K562 (cell line): ENCODE measurements at regions not wholly inside any gene's neighbourhood (a gene's known extent, or its start where the extent isn't known, plus 50 kb on each side); places are given as distances from the start of the nearest gene placed in this dataset.

ENCODE experiments used
- ATAC-seq: fragments of 200-7000 bp; cut with Tn5 transposase; 3 replicates; pipeline ENCODE4 v1.9.1; 2020; ENCODE audit warnings: moderate library complexity
- BruUV-seq: library from RNA; stranded (reverse); fragments of 400-500 nt; replicated peaks from 2 replicates; lab custom pipeline; 2021; lab: Mats Ljungman, UMichigan
- CTCF ChIA-PET: fragments of 300-600 bp; formaldehyde crosslinking; extraction: SDS; loops from one replicate; lab custom pipeline; 2021; ENCODE audit warnings: low intra/inter-chr PET ratio; lab: Yijun Ruan, JAX
- POLR2A ChIA-PET: fragments of 300-600, 350-650 bp; sonication (Branson Sonifier 250); formaldehyde crosslinking; extraction: SDS; loops from one replicate; lab custom pipeline; 2021; ENCODE audit warnings: antibody characterized with exemption, inconsistent platforms; lab: Yijun Ruan, JAX
- DNase-seq, 4 experiments: peaks; one replicate each; pipeline versions ENCODE4 v3.0.0 to v3.0.0-alpha.2; 2011 to 2018; ENCODE audit warnings: low spot score in 3 of 4, mixed read lengths in 3 of 4; ENCODE audit errors: extremely low read depth in 1 of 4
- FAIRE-seq: peaks from 2 replicates; lab custom pipeline; 2011; peaks lifted over from hg19 to GRCh38; lab: Jason Lieb, UNC
- H2AFZ ChIP-seq: 2 replicates; pipeline ENCODE4 v1.6.0; 2011; ENCODE audit warnings: low read depth, low read length, control low read depth, inconsistent platforms
- H3K27ac ChIP-seq: fragments of 200-600 bp; 3 replicates; pipeline ENCODE4 v1.8.0; 2011; ENCODE audit warnings: low read depth, mild to moderate bottlenecking, control low read depth, inconsistent platforms, low read length, moderate library complexity, mixed read lengths; ENCODE audit errors: extremely low read depth
- H3K27me3 ChIP-seq, 2 experiments: fragments of 300-600 bp in 1 of 2; 2 replicates in 1 of 2; 3 replicates in 1 of 2; pipeline versions ENCODE4 v1.6.0 to v1.8.0; 2011; ENCODE audit warnings: inconsistent platforms in 2 of 2, low read length in 2 of 2, mild to moderate bottlenecking in 1 of 2, mixed read lengths in 1 of 2, moderate library complexity in 1 of 2; ENCODE audit not compliant: control insufficient read depth in 2 of 2, insufficient read depth in 2 of 2
- H3K36me3 ChIP-seq: fragments of 300-600 bp; 3 replicates; pipeline ENCODE4 v1.8.0; 2011; ENCODE audit warnings: mild to moderate bottlenecking, low read length, inconsistent platforms; ENCODE audit not compliant: control insufficient read depth, insufficient read depth
- H3K4me1 ChIP-seq, 2 experiments: fragments of 200-600 bp in 1 of 2; replicated peaks in 1 of 2; 2 replicates in 1 of 2; 3 replicates in 1 of 2; pipeline versions ENCODE4 v1.5.1 to v1.8.0; 2011; ENCODE audit warnings: inconsistent platforms in 2 of 2, low read length in 2 of 2, mild to moderate bottlenecking in 1 of 2, mixed read lengths in 1 of 2, moderate library complexity in 1 of 2; ENCODE audit not compliant: control insufficient read depth in 2 of 2, insufficient read depth in 2 of 2
- H3K4me2 ChIP-seq: 2 replicates; pipeline ENCODE4 v1.6.1; 2011; ENCODE audit warnings: low read length, control low read depth, inconsistent platforms, mixed read lengths; ENCODE audit not compliant: insufficient read depth
- H3K4me3 ChIP-seq: fragments of 200-600 bp; sonication (generic), shearing (Covaris generic); 2 replicates; pipeline ENCODE4 v1.5.1; 2016; ENCODE audit warnings: control low read depth, inconsistent platforms
- H3K79me2 ChIP-seq: fragments of 200-600 bp; 3 replicates; pipeline ENCODE4 v1.8.0; 2011; ENCODE audit warnings: low read length, inconsistent platforms; ENCODE audit not compliant: control insufficient read depth, insufficient read depth
- H3K9ac ChIP-seq, 2 experiments: 2 replicates each; pipeline versions ENCODE4 v1.6.0 to v1.6.1; 2011; ENCODE audit warnings: low read depth in 2 of 2, low read length in 2 of 2, control low read depth in 1 of 2, inconsistent platforms in 1 of 2, mild to moderate bottlenecking in 1 of 2, mixed read lengths in 1 of 2; ENCODE audit not compliant: insufficient read depth in 1 of 2
- H3K9me1 ChIP-seq: one replicate; pipeline ENCODE4 v1.6.0; 2011; ENCODE audit warnings: inconsistent platforms, mild to moderate bottlenecking, low read length, moderate library complexity; ENCODE audit not compliant: control insufficient read depth, insufficient read depth
- H3K9me3 ChIP-seq: replicated peaks from 2 replicates; pipeline ENCODE4 v1.5.1; 2011; ENCODE audit warnings: low read depth, low read length, inconsistent platforms; ENCODE audit not compliant: control insufficient read depth, insufficient read depth
- H4K20me1 ChIP-seq: replicated peaks from 2 replicates; pipeline ENCODE4 v1.6.1; 2011; ENCODE audit warnings: low read length, inconsistent platforms, mixed read lengths; ENCODE audit not compliant: control insufficient read depth, insufficient read depth
- CSDE1 ChIP-seq, 2 experiments: fragments of 450-650 bp; IDR thresholded peaks; 2 replicates each; pipeline ENCODE4 v1.6.1; 2016; ENCODE audit warnings: mild to moderate bottlenecking in 1 of 2
- DDX20 ChIP-seq: fragments of 450-650 bp; IDR thresholded peaks from 2 replicates; pipeline ENCODE4 v1.6.1; 2016; ENCODE audit warnings: missing genetic modification characterization, low read depth, mild to moderate bottlenecking, missing compliant biosample characterization, moderate library complexity
- KLF1 ChIP-seq: fragments of 450-650 bp; IDR thresholded peaks from 2 replicates; pipeline ENCODE4 v1.6.1; 2016; ENCODE audit warnings: missing genetic modification characterization, missing compliant biosample characterization
- MAZ ChIP-seq, 2 experiments: fragments of 450-650 bp in 1 of 2; sonication (generic) in 1 of 2; formaldehyde crosslinking; IDR thresholded peaks in 1 of 2; conservative IDR thresholded peaks in 1 of 2; 2 replicates each; pipeline versions ENCODE4 v1.4.0 to v1.5.0; 2020; ENCODE audit warnings: mild to moderate bottlenecking in 1 of 2, missing genetic modification reagents in 1 of 2
- MTF1 ChIP-seq: fragments of 250-450 bp; sonication (Bioruptor Pico); IDR thresholded peaks from 2 replicates; pipeline ENCODE4 v1.9.0; 2021; ENCODE audit warnings: moderate library complexity, mild to moderate bottlenecking, inconsistent platforms, borderline replicate concordance
- RBM17 ChIP-seq: fragments of 200-400 bp; formaldehyde crosslinking; IDR thresholded peaks from 2 replicates; pipeline ENCODE4 v1.6.1; 2017; ENCODE audit warnings: low read depth, mild to moderate bottlenecking, low read length, borderline replicate concordance
- SIRT6 ChIP-seq: IDR thresholded peaks from one replicate; pipeline ENCODE4 v1.6.1; 2012; ENCODE audit warnings: low read depth, mild to moderate bottlenecking, control low read depth, inconsistent platforms, low read length, moderate library complexity
- ZNF445 ChIP-seq: fragments of 250-450 bp; sonication (Bioruptor Pico); IDR thresholded peaks from 2 replicates; pipeline ENCODE4 v1.4.0; 2020; ENCODE audit warnings: low read depth, mild to moderate bottlenecking, moderate library complexity
- ZNF57 ChIP-seq: fragments of 450-650 bp; formaldehyde crosslinking; IDR thresholded peaks from 2 replicates; pipeline ENCODE4 v1.4.0; 2020; ENCODE audit warnings: mild to moderate bottlenecking, moderate library complexity
- WGBS: fragments of 100-300 bp; shearing (Covaris generic); methylation state at CpG from one replicate; pipeline ENCODE4 v1.1.6; 2016; ENCODE audit warnings: low coverage, mixed read lengths; ENCODE audit not compliant: insufficient coverage; ENCODE audit errors: missing lambda C conversion rate; 5-methylcytosine and 5-hydroxymethylcytosine counted together
- in situ Hi-C: fragments of 300-500 bp; cut with MboI; formaldehyde crosslinking; loops from 4 replicates; pipeline ENCODE4 v1.15.0; 2018; ENCODE audit warnings: inconsistent platforms, mixed read lengths
- intact Hi-C: fragments of 100-400 bp; cut with micrococcal nuclease; formaldehyde crosslinking; loops from 2 replicates; pipeline ENCODE4 v1.14.2; 2022
- TF ChIP-seq, protein P1 (sequence below): fragments of 450-650 bp; conservative IDR thresholded peaks from 2 replicates; pipeline ENCODE4 v1.6.1; 2016; ENCODE audit warnings: missing genetic modification characterization, low read depth, mild to moderate bottlenecking, control low read depth, missing compliant biosample characterization
- TF ChIP-seq, protein P2 (sequence below): fragments of 200-800 bp; sonication (Bioruptor generic); IDR thresholded peaks from 2 replicates; pipeline ENCODE4 v1.6.1; 2016; ENCODE audit warnings: missing genetic modification characterization, missing compliant biosample characterization

DNA sequence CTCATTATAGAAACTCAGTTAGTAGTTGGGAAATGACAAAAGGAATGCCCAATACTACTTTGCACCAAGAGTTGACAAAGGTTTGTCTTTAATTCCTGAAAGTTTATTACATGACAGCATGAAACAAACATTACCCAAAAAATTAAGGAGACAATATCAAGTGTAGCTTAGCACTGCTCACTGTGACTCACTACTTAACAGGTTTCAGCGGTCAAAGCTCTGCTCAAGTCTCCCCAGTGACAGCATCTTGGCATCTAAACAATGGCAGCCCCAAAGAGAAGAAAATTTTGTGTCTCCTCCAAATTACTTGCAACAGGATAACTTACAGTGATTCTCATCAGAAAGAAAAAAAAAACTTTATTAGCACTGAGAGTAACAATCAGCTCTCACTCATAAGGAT is 1030.2 kb downstream of the EFNA5 start:
- Histone ChIP-seq H3K4me2 (no peak overlapping the region), H2AFZ (no peak overlapping the region), H4K20me1 (no peaks in the 10 kb centered on the region), H3K4me3 (no peak overlapping the region), H3K27ac (no peak overlapping the region), H3K9me3 (no peaks in the 10 kb centered on the region), H3K9me1 (no peaks in the 10 kb centered on the region), H3K4me1 (no peaks in the 10 kb centered on the region), H3K79me2 (no peaks in the 10 kb centered on the region), H3K36me3 (no peaks in the 10 kb centered on the region), H3K27me3 (no peaks in the 10 kb centered on the region), H3K9ac (no peak overlapping the region)
- ATAC-seq (no peak), FAIRE-seq (no peak), DNase-seq (no peak)
- in situ Hi-C loops (no loop called here), intact Hi-C loops (no loop called here)
- no TSS peak for BruUV-seq
- WGBS, result 0% methylated on average over 1 of the region's 1 CpG
- ChIA-PET CTCF (no interaction called here), POLR2A (no interaction called here)
- TF ChIP-seq RBM17, result no peak
- TF ChIP-seq KLF1 (tag), result no peak
- no peak for TF ChIP-seq CSDE1 (IDR thresholded peaks at IDR 0.05)
- no peak for TF ChIP-seq MAZ (CRISPR knock-in tag; conservative IDR thresholded peaks at IDR 0.05 in 1 of 2, IDR thresholded peaks at IDR 0.05 in 1 of 2)
- TF ChIP-seq SIRT6, result no peak
- TF ChIP-seq DDX20, result no peak
- no peak for TF ChIP-seq MTF1

DNA sequence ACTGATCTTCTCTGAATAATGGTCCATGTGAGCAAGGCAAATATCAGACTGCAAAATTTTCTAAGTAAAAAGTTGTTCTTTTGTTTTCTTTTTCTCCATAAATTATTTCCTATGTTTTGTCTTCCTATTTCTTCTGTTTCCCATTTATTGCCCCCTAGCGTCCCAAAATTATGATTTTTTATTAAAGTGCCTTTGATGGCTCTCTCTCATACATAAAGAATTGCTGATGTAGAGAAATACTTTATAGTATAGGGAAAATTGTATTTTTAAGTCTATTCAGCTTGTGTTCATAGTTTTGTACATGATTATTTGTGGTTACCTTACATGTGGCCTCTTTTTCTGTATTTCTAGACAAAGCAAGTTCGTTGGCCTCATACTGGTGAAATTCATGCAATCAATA is 1031.2 kb downstream of the EFNA5 start:
- no peak for ATAC-seq
- Histone ChIP-seq H3K27me3 (no peaks in the 10 kb centered on the region), H3K4me3 (no peak overlapping the region), H2AFZ (no peak overlapping the region), H3K9me1 (no peaks in the 10 kb centered on the region), H3K27ac (no peak overlapping the region), H3K4me2 (no peak overlapping the region), H3K9me3 (no peaks in the 10 kb centered on the region; the same call in 1 of the 2 replicates), H3K36me3 (no peaks in the 10 kb centered on the region), H3K79me2 (no peaks in the 10 kb centered on the region), H3K4me1 (no peaks in the 10 kb centered on the region), H3K9ac (no peak overlapping the region), H4K20me1 (no peaks in the 10 kb centered on the region)
- intact Hi-C loops (no loop called here), in situ Hi-C loops (no loop called here)
- no peak for FAIRE-seq
- CTCF ChIA-PET, result no interaction called here
- no peak for DNase-seq
- WGBS, result 0% methylated on average over 2 of the region's 2 CpGs
- POLR2A ChIA-PET, result no interaction called here
- no TSS peak for BruUV-seq
- TF ChIP-seq, protein P1, sequence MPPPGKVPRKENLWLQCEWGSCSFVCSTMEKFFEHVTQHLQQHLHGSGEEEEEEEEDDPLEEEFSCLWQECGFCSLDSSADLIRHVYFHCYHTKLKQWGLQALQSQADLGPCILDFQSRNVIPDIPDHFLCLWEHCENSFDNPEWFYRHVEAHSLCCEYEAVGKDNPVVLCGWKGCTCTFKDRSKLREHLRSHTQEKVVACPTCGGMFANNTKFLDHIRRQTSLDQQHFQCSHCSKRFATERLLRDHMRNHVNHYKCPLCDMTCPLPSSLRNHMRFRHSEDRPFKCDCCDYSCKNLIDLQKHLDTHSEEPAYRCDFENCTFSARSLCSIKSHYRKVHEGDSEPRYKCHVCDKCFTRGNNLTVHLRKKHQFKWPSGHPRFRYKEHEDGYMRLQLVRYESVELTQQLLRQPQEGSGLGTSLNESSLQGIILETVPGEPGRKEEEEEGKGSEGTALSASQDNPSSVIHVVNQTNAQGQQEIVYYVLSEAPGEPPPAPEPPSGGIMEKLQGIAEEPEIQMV (tag), result no peak
- TF ChIP-seq ZNF57, result no peak
- no peak for TF ChIP-seq ZNF445 (CRISPR knock-in tag)
- TF ChIP-seq, protein P2, sequence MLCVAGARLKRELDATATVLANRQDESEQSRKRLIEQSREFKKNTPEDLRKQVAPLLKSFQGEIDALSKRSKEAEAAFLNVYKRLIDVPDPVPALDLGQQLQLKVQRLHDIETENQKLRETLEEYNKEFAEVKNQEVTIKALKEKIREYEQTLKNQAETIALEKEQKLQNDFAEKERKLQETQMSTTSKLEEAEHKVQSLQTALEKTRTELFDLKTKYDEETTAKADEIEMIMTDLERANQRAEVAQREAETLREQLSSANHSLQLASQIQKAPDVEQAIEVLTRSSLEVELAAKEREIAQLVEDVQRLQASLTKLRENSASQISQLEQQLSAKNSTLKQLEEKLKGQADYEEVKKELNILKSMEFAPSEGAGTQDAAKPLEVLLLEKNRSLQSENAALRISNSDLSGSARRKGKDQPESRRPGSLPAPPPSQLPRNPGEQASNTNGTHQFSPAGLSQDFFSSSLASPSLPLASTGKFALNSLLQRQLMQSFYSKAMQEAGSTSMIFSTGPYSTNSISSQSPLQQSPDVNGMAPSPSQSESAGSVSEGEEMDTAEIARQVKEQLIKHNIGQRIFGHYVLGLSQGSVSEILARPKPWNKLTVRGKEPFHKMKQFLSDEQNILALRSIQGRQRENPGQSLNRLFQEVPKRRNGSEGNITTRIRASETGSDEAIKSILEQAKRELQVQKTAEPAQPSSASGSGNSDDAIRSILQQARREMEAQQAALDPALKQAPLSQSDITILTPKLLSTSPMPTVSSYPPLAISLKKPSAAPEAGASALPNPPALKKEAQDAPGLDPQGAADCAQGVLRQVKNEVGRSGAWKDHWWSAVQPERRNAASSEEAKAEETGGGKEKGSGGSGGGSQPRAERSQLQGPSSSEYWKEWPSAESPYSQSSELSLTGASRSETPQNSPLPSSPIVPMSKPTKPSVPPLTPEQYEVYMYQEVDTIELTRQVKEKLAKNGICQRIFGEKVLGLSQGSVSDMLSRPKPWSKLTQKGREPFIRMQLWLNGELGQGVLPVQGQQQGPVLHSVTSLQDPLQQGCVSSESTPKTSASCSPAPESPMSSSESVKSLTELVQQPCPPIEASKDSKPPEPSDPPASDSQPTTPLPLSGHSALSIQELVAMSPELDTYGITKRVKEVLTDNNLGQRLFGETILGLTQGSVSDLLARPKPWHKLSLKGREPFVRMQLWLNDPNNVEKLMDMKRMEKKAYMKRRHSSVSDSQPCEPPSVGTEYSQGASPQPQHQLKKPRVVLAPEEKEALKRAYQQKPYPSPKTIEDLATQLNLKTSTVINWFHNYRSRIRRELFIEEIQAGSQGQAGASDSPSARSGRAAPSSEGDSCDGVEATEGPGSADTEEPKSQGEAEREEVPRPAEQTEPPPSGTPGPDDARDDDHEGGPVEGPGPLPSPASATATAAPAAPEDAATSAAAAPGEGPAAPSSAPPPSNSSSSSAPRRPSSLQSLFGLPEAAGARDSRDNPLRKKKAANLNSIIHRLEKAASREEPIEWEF (CRISPR knock-in tag), result no peak
